ENCODE measurements at regions not wholly inside any gene's neighbourhood (a gene's known extent, or its start where the extent isn't known, plus 50 kb on each side); places are given as distances from the start of the nearest gene placed in this dataset.

DNA sequence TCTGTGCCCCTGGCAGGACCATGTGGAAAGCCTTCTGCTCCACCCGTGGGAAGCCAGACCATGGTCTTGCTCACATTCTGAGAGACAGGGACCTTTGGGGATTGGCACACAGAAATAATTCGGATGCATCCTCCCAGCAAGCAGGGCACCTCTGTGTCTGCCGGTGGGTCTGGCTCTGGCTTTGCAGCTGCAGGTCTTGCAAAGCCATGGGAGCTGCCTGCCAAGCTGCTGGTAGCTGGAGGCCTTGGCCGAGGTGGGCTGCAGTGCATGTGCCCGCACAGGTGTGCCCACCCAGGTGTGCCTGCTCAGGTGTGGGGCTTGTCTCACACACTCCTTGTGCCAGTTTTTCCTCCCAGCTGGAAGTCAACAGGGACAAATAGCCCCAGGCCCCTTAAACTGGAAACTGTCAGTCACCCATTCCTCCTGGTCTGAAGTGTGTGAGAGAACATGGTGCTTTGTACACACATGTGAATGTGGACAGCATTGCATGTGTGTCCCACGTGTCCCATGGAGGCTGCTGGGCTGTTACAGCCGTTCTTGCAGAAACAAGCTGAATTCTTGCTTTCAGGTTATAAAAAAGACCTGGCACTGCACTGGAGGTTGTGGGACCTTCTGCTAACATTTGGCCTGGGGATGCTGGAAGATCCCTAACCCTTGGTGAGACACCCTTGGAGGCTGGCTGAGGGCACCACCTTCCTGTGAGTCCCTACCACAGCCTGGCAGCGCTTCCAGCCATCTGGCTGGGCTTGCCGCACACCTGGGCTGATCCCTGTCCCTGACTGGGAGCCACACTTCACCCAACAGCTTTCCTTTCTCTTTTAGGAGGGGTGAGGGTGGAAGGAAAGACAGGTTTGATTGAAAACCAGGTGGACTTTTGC, 54.9 kb upstream of the SMOC2 start:
- TF ChIP-seq, protein P1, sequence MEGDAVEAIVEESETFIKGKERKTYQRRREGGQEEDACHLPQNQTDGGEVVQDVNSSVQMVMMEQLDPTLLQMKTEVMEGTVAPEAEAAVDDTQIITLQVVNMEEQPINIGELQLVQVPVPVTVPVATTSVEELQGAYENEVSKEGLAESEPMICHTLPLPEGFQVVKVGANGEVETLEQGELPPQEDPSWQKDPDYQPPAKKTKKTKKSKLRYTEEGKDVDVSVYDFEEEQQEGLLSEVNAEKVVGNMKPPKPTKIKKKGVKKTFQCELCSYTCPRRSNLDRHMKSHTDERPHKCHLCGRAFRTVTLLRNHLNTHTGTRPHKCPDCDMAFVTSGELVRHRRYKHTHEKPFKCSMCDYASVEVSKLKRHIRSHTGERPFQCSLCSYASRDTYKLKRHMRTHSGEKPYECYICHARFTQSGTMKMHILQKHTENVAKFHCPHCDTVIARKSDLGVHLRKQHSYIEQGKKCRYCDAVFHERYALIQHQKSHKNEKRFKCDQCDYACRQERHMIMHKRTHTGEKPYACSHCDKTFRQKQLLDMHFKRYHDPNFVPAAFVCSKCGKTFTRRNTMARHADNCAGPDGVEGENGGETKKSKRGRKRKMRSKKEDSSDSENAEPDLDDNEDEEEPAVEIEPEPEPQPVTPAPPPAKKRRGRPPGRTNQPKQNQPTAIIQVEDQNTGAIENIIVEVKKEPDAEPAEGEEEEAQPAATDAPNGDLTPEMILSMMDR (IDR thresholded peaks at IDR 0.05): no peak
- TF ChIP-seq POLR2A (IDR thresholded peaks at IDR 0.05): no peak
